HEK293T (cell line): ENCODE measurements at regions not wholly inside any gene's neighbourhood (a gene's known extent, or its start where the extent isn't known, plus 50 kb on each side); places are given as distances from the start of the nearest gene placed in this dataset.
A peak's percentile ranks its signal among the peaks of the same experiment; 100 is the strongest.

Source experiments
- CTCF ChIA-PET: fragments of 350-600 bp; formaldehyde crosslinking; extraction: SDS; loops from one replicate; lab custom pipeline; 2021; ENCODE audit warnings: antibody characterized with exemption, inconsistent platforms; lab: Yijun Ruan, JAX
- POLR2A ChIA-PET: fragments of 350-600 bp; formaldehyde crosslinking; extraction: SDS; loops from one replicate; lab custom pipeline; 2020; ENCODE audit warnings: antibody characterized with exemption, inconsistent platforms; lab: Yijun Ruan, JAX
- DNase-seq: peaks from one replicate; pipeline ENCODE4 v3.0.0; 2012; ENCODE audit warnings: mixed read lengths; ENCODE audit errors: extremely low spot score
- ARNT ChIP-seq: fragments of 450-650 bp; IDR thresholded peaks from 2 replicates; pipeline ENCODE4 v1.6.1; 2017; ENCODE audit warnings: mild to moderate bottlenecking
- BHLHE40 ChIP-seq: fragments of 450-650 bp; IDR thresholded peaks from 2 replicates; pipeline ENCODE4 v1.6.1; 2016; ENCODE audit warnings: mild to moderate bottlenecking, moderate library complexity, borderline replicate concordance
- CTBP1 ChIP-seq: fragments of 450-650 bp; IDR thresholded peaks from 2 replicates; pipeline ENCODE4 v1.6.1; 2016; ENCODE audit warnings: borderline replicate concordance
- ELF4 ChIP-seq: fragments of 450-650 bp; IDR thresholded peaks from 2 replicates; pipeline ENCODE4 v1.6.1; 2017; ENCODE audit warnings: antibody characterized with exemption
- FOXA1 ChIP-seq: fragments of 450-650 bp; IDR thresholded peaks from 2 replicates; pipeline ENCODE4 v1.6.1; 2016; ENCODE audit warnings: mild to moderate bottlenecking
- FOXK2 ChIP-seq: fragments of 450-650 bp; IDR thresholded peaks from 2 replicates; pipeline ENCODE4 v1.6.1; 2016; ENCODE audit warnings: mild to moderate bottlenecking
- FOXM1 ChIP-seq: fragments of 450-650 bp; IDR thresholded peaks from 2 replicates; pipeline ENCODE4 v1.6.1; 2017; ENCODE audit warnings: mild to moderate bottlenecking, borderline replicate concordance
- HDGF ChIP-seq: fragments of 450-650 bp; IDR thresholded peaks from 2 replicates; pipeline ENCODE4 v1.6.1; 2017; ENCODE audit warnings: antibody characterized with exemption, borderline replicate concordance
- L3MBTL2 ChIP-seq: fragments of 450-650 bp; conservative IDR thresholded peaks from 2 replicates; pipeline ENCODE4 v1.6.1; 2016; ENCODE audit warnings: mild to moderate bottlenecking
- LEF1 ChIP-seq: fragments of 450-650 bp; IDR thresholded peaks from 2 replicates; pipeline ENCODE4 v1.6.1; 2017; ENCODE audit warnings: mild to moderate bottlenecking, borderline replicate concordance
- NFRKB ChIP-seq: fragments of 450-650 bp; IDR thresholded peaks from 2 replicates; pipeline ENCODE4 v1.6.1; 2016; ENCODE audit warnings: mild to moderate bottlenecking, moderate library complexity
- PKNOX1 ChIP-seq: fragments of 450-650 bp; IDR thresholded peaks from 2 replicates; pipeline ENCODE4 v1.6.1; 2016
- SP1 ChIP-seq: fragments of 450-650 bp; IDR thresholded peaks from 2 replicates; pipeline ENCODE4 v1.6.1; 2017
- SUZ12 ChIP-seq: fragments of 450-650 bp; IDR thresholded peaks from 2 replicates; pipeline ENCODE4 v1.6.1; 2016; ENCODE audit warnings: mild to moderate bottlenecking
- TARDBP ChIP-seq: fragments of 450-650 bp; IDR thresholded peaks from 2 replicates; pipeline ENCODE4 v1.6.1; 2016
- ZNF384 ChIP-seq: fragments of 450-650 bp; IDR thresholded peaks from 2 replicates; pipeline ENCODE4 v1.6.1; 2016

GRCh38 chr4:23373261-23373660 lies 516.6 kb downstream of the PPARGC1A start:
- TF ChIP-seq ELF4, result no peak
- no peak for TF ChIP-seq FOXK2
- no peak for TF ChIP-seq L3MBTL2
- no peak for TF ChIP-seq CTBP1
- no peak for TF ChIP-seq ARNT
- no peak for TF ChIP-seq ZNF384
- TF ChIP-seq LEF1, result no peak
- TF ChIP-seq FOXM1, result no peak
- TF ChIP-seq HDGF, result no peak
- TF ChIP-seq FOXA1, result no peak
- no peak for TF ChIP-seq NFRKB
- no peak for TF ChIP-seq TARDBP
- TF ChIP-seq SP1, result no peak
- TF ChIP-seq SUZ12, result no peak
- no peak for TF ChIP-seq BHLHE40
- TF ChIP-seq PKNOX1, result no peak
- CTCF ChIA-PET, result no interaction called here
- DNase-seq, result no peak
- POLR2A ChIA-PET, result no interaction called here

- no peak for TF ChIP-seq CTBP1
- no peak for TF ChIP-seq L3MBTL2
- no peak for TF ChIP-seq BHLHE40
- TF ChIP-seq ZNF384, result no peak
- no peak for TF ChIP-seq NFRKB
- no peak for TF ChIP-seq FOXM1
- no peak for TF ChIP-seq ELF4
- TF ChIP-seq ARNT, result no peak
- no peak for TF ChIP-seq LEF1
- CTCF ChIA-PET, result no interaction called here
- no peak for DNase-seq
- POLR2A ChIA-PET, result no interaction called here
Observed at GRCh38 chr4:23371533-23371932, 518.3 kb downstream of the PPARGC1A start.

- POLR2A ChIA-PET, result no interaction called here
- no peak for DNase-seq
- CTCF ChIA-PET, result no interaction called here
- TF ChIP-seq ARNT, result no peak
- TF ChIP-seq SP1, result no peak
- no peak for TF ChIP-seq PKNOX1
- TF ChIP-seq L3MBTL2, result no peak
- TF ChIP-seq CTBP1, result no peak
- TF ChIP-seq ELF4, result no peak
- no peak for TF ChIP-seq FOXK2
- no peak for TF ChIP-seq NFRKB
- no peak for TF ChIP-seq LEF1
- no peak for TF ChIP-seq FOXM1
- TF ChIP-seq SUZ12, result no peak
- TF ChIP-seq BHLHE40, result no peak
- no peak for TF ChIP-seq TARDBP
Observed at GRCh38 chr4:23369331-23369730, 520.5 kb downstream of the PPARGC1A start.

GRCh38 chr4:23368081-23368697 lies 521.7 kb downstream of the PPARGC1A start:
- DNase-seq, result peak; percentile 13
- TF ChIP-seq FOXA1 (no peak), ELF4 (no peak), L3MBTL2 (no peak), TARDBP (no peak), ZNF384 (no peak), FOXM1 (no peak)
- ChIA-PET POLR2A (no interaction called here), CTCF (interaction anchor here (0.7 kb wide), 1 partner anchor 246 kb away, joined by 3 read pairs; no protein-coding TSS in a partner anchor)

GRCh38 chr4:23366557-23366906 lies 523.3 kb downstream of the PPARGC1A start:
- DNase-seq, result no peak
- TF ChIP-seq SUZ12 (no peak), FOXA1 (no peak), FOXK2 (no peak), NFRKB (no peak), CTBP1 (no peak), L3MBTL2 (no peak), SP1 (no peak)
- CTCF ChIA-PET, result no interaction called here
- POLR2A ChIA-PET, result no interaction called here

- no peak for DNase-seq
- ChIA-PET POLR2A (no interaction called here), CTCF (no interaction called here)
- TF ChIP-seq PKNOX1 (no peak), ZNF384 (no peak), FOXM1 (no peak), HDGF (no peak), L3MBTL2 (no peak), TARDBP (no peak)
Observed at GRCh38 chr4:23365871-23366556, 523.8 kb downstream of the PPARGC1A start.
